ENCODE measurements at regions not wholly inside any gene's neighbourhood (a gene's known extent, or its start where the extent isn't known, plus 50 kb on each side); places are given as distances from the start of the nearest gene placed in this dataset.
"Not testable (repeated sequence)": the region's sequence is repeated elsewhere in the genome, so short reads cannot be mapped to it uniquely, and the experiment has no call there.

DNA sequence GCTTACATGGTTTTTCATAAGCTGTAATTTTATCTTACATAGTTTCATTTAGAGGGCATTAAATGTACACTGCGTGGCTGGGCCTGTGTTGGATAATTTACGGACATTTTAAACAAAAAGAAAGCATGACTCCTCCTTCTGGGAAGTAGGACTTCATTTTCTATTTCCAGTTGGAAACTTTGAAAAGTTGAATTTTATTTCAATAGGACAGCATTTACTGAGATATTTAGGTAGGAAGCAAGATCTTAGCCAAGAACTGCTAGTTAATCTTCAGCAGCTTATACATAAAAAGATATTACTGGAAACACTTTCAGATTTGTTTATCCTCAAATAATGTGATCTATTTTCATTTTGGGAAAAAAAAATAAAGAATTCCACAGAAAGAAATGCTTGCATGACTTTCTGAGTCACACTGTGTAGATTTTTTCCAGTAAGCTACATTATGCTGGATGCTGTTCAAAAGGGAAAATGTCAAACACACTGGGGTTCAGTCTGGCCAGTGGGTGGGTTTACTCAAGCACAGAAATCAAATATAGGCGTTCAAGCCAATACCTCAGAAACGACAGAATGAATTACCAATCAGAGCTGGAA, 239.4 kb upstream of the KRR1 start (continued):
- TF ChIP-seq, protein P1, sequence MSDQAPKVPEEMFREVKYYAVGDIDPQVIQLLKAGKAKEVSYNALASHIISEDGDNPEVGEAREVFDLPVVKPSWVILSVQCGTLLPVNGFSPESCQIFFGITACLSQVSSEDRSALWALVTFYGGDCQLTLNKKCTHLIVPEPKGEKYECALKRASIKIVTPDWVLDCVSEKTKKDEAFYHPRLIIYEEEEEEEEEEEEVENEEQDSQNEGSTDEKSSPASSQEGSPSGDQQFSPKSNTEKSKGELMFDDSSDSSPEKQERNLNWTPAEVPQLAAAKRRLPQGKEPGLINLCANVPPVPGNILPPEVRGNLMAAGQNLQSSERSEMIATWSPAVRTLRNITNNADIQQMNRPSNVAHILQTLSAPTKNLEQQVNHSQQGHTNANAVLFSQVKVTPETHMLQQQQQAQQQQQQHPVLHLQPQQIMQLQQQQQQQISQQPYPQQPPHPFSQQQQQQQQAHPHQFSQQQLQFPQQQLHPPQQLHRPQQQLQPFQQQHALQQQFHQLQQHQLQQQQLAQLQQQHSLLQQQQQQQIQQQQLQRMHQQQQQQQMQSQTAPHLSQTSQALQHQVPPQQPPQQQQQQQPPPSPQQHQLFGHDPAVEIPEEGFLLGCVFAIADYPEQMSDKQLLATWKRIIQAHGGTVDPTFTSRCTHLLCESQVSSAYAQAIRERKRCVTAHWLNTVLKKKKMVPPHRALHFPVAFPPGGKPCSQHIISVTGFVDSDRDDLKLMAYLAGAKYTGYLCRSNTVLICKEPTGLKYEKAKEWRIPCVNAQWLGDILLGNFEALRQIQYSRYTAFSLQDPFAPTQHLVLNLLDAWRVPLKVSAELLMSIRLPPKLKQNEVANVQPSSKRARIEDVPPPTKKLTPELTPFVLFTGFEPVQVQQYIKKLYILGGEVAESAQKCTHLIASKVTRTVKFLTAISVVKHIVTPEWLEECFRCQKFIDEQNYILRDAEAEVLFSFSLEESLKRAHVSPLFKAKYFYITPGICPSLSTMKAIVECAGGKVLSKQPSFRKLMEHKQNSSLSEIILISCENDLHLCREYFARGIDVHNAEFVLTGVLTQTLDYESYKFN (CRISPR knock-in tag; conservative IDR thresholded peaks at IDR 0.05), result peak; percentile 33; the same call in 1 of the 2 replicates
- peak; percentile 34 for TF ChIP-seq FOSL2 (CRISPR knock-in tag; IDR thresholded peaks at IDR 0.05)

DNA sequence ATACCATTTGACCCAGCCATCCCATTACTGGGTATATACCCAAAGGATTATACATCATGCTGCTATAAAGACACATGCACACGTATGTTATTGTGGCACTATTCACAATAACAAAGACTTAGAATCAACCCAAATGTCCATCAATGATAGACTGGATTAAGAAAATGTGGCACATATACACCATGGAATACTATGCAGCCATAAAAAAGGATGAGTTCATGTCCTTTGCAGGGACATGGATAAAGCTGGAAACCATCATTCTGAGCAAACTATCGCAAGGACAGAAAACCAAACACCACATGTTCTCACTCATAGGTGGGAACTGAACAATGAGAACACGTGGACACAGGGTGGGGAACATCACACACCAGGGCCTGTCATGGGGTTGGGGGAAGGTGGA, 237.6 kb upstream of the KRR1 start:
- H4K20me1 ChIP-seq (ENCODE audit: insufficient read depth, low read length); H3K27me3 ChIP-seq (ENCODE audit: control insufficient read depth in 1 of 2, insufficient read depth in 2 of 2, low read length in 2 of 2); DNase-seq (ENCODE audit: low spot score); POLR2A ChIA-PET; H3K36me3 ChIP-seq (replicated peaks in 1 of 2; ENCODE audit: control insufficient read depth in 1 of 2, insufficient read depth in 2 of 2, low read length in 2 of 2); BruUV-seq (replicated peaks); ATAC-seq; H3K27ac ChIP-seq (ENCODE audit: extremely low read length, insufficient read depth, low read length); H3K9ac ChIP-seq (ENCODE audit: insufficient read depth, low read depth, low read length); CTCF ChIA-PET (ENCODE audit: low intra/inter-chr PET ratio, low total read pairs); H3K4me2 ChIP-seq (ENCODE audit: low read depth, low read length); H3K4me3 ChIP-seq (replicated peaks in 1 of 3; ENCODE audit: insufficient read depth in 1 of 3, low read depth in 2 of 3, low read length in 3 of 3); H2AFZ ChIP-seq (ENCODE audit: low read length); in situ Hi-C loops (cut with HindIII; ENCODE audit: extremely low pct_ligation_motif_present, low pct_unique_long_range_greater_than_20kb); H3K79me2 ChIP-seq (ENCODE audit: insufficient read depth, low read length); intact Hi-C loops (cut with micrococcal nuclease; ENCODE audit: unreplicated experiment); H3K9me3 ChIP-seq (ENCODE audit: low read length); FAIRE-seq: not testable (repeated sequence)
- peaks cover 55% of the 10 kb centered on the region for H3K4me1 ChIP-seq (ENCODE audit: insufficient read depth, low read length)
- 98% methylated on average over 3 of the region's 3 CpGs for WGBS (ENCODE audit: low lambda C conversion rate)

DNA sequence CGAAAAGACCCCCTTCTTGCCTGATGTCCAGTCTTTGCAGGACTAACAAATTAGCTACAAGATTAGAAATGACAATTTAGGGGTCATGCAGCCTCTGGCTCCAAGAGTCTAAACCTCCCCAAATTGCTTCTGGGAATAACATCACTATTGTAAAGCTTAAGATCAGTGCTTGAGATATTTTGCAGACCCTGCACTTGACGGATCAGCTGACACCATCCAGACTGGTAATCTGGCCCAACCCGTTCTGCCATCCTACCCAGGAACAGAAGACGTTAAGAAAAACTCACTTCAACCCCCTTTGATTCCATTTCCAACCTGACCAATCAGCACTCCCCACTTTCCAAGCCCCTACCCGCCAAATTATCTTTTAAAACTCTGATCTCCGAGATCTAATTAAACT, 236.7 kb upstream of the KRR1 start:
- Histone ChIP-seq H3K9ac (ENCODE audit: insufficient read depth, low read depth, low read length) (no peak overlapping the region), H3K36me3 (replicated peaks in 1 of 2; ENCODE audit: control insufficient read depth in 1 of 2, insufficient read depth in 2 of 2, low read length in 2 of 2) (no peaks in the 10 kb centered on the region), H3K27me3 (ENCODE audit: control insufficient read depth in 1 of 2, insufficient read depth in 2 of 2, low read length in 2 of 2) (no peaks in the 10 kb centered on the region), H3K9me3 (ENCODE audit: low read length) (no peaks in the 10 kb centered on the region), H3K4me3 (replicated peaks in 1 of 3; ENCODE audit: insufficient read depth in 1 of 3, low read depth in 2 of 3, low read length in 3 of 3) (no peak overlapping the region), H3K4me2 (ENCODE audit: low read depth, low read length) (no peak overlapping the region), H3K79me2 (ENCODE audit: insufficient read depth, low read length) (no peaks in the 10 kb centered on the region), H3K27ac (ENCODE audit: extremely low read length, insufficient read depth, low read length) (no peak overlapping the region), H4K20me1 (ENCODE audit: insufficient read depth, low read length) (no peaks in the 10 kb centered on the region), H3K4me1 (ENCODE audit: insufficient read depth, low read length) (peaks cover 46% of the 10 kb centered on the region), H2AFZ (ENCODE audit: low read length) (no peak overlapping the region)
- CTCF ChIA-PET (ENCODE audit: low intra/inter-chr PET ratio, low total read pairs), result no interaction called here
- no TSS peak for BruUV-seq (replicated peaks)
- intact Hi-C loops (cut with micrococcal nuclease; ENCODE audit: unreplicated experiment), result no loop called here
- in situ Hi-C loops (cut with HindIII; ENCODE audit: extremely low pct_ligation_motif_present, low pct_unique_long_range_greater_than_20kb), result no loop called here
- 90% methylated on average over 6 of the region's 6 CpGs for WGBS (ENCODE audit: low lambda C conversion rate)
- DNase-seq (ENCODE audit: low spot score), result no peak
- no peak for ATAC-seq
- POLR2A ChIA-PET, result no interaction called here
- FAIRE-seq, result no peak
- TF ChIP-seq ZNF879 (CRISPR knock-in tag; IDR thresholded peaks at IDR 0.05) (no peak), SNRNP70 (IDR thresholded peaks at IDR 0.05; ENCODE audit: low read depth, low read length) (no peak)
- TF ChIP-seq, protein P2, sequence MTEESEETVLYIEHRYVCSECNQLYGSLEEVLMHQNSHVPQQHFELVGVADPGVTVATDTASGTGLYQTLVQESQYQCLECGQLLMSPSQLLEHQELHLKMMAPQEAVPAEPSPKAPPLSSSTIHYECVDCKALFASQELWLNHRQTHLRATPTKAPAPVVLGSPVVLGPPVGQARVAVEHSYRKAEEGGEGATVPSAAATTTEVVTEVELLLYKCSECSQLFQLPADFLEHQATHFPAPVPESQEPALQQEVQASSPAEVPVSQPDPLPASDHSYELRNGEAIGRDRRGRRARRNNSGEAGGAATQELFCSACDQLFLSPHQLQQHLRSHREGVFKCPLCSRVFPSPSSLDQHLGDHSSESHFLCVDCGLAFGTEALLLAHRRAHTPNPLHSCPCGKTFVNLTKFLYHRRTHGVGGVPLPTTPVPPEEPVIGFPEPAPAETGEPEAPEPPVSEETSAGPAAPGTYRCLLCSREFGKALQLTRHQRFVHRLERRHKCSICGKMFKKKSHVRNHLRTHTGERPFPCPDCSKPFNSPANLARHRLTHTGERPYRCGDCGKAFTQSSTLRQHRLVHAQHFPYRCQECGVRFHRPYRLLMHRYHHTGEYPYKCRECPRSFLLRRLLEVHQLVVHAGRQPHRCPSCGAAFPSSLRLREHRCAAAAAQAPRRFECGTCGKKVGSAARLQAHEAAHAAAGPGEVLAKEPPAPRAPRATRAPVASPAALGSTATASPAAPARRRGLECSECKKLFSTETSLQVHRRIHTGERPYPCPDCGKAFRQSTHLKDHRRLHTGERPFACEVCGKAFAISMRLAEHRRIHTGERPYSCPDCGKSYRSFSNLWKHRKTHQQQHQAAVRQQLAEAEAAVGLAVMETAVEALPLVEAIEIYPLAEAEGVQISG (CRISPR knock-in tag; IDR thresholded peaks at IDR 0.05), result no peak
- TF ChIP-seq, protein P3, sequence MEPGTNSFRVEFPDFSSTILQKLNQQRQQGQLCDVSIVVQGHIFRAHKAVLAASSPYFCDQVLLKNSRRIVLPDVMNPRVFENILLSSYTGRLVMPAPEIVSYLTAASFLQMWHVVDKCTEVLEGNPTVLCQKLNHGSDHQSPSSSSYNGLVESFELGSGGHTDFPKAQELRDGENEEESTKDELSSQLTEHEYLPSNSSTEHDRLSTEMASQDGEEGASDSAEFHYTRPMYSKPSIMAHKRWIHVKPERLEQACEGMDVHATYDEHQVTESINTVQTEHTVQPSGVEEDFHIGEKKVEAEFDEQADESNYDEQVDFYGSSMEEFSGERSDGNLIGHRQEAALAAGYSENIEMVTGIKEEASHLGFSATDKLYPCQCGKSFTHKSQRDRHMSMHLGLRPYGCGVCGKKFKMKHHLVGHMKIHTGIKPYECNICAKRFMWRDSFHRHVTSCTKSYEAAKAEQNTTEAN (CRISPR knock-in tag; conservative IDR thresholded peaks at IDR 0.05), result no peak
- TF ChIP-seq, protein P4, sequence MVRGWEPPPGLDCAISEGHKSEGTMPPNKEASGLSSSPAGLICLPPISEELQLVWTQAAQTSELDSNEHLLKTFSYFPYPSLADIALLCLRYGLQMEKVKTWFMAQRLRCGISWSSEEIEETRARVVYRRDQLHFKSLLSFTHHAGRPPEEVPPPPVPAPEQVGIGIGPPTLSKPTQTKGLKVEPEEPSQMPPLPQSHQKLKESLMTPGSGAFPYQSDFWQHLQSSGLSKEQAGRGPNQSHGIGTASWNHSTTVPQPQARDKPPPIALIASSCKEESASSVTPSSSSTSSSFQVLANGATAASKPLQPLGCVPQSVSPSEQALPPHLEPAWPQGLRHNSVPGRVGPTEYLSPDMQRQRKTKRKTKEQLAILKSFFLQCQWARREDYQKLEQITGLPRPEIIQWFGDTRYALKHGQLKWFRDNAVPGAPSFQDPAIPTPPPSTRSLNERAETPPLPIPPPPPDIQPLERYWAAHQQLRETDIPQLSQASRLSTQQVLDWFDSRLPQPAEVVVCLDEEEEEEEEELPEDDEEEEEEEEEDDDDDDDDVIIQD (CRISPR knock-in tag; IDR thresholded peaks at IDR 0.05; ENCODE audit: low read depth), result no peak
